Tibial nerve (tissue), 4 donors: ENCODE measurements at regions not wholly inside any gene's neighbourhood (a gene's known extent, or its start where the extent isn't known, plus 50 kb on each side); places are given as distances from the start of the nearest gene placed in this dataset.

Source experiments
- DNase-seq, 2 donors: peaks; one replicate each; pipeline ENCODE4 v3.0.0-alpha.2; 2019; ENCODE audit warnings: low spot score in 2 of 2
- H3K27ac ChIP-seq, 4 donors: fragments of 200-600 bp; sonication (generic) in 3 of 4; one replicate each; pipeline ENCODE4 v1.5.1; 2017 to 2019; ENCODE audit warnings: mild to moderate bottlenecking in 1 of 4
- H3K27me3 ChIP-seq, 2 donors: fragments of 200-600 bp; sonication (generic) in 1 of 2; one replicate each; pipeline versions ENCODE4 v1.5.1 to v1.6.0; 2017 to 2019
- H3K36me3 ChIP-seq, 3 donors: fragments of 200-600 bp; sonication (generic); one replicate each; pipeline ENCODE4 v1.5.1; 2018 to 2019
- H3K4me1 ChIP-seq, 4 donors: fragments of 200-600 bp; sonication (generic) in 3 of 4; one replicate each; pipeline ENCODE4 v1.5.1; 2017 to 2019
- H3K4me3 ChIP-seq, 4 donors: fragments of 200-600 bp; sonication (generic) in 3 of 4; one replicate each; pipeline ENCODE4 v1.5.1; 2017 to 2019; ENCODE audit warnings: mild to moderate bottlenecking in 1 of 4, moderate library complexity in 1 of 4
- H3K9me3 ChIP-seq, 4 donors: fragments of 200-600 bp; sonication (generic) in 3 of 4; one replicate each; pipeline ENCODE4 v1.5.1; 2017 to 2019
- CTCF ChIP-seq, 5 experiments: fragments of 200-600 bp in 3 of 5; fragments of 450-650 bp in 2 of 5; sonication (generic) in 3 of 5; IDR thresholded peaks; one replicate each; pipeline ENCODE4 v1.5.1; 2016 to 2019; ENCODE audit warnings: antibody characterized with exemption in 5 of 5, mild to moderate bottlenecking in 3 of 5, moderate library complexity in 2 of 5
- EP300 ChIP-seq, 2 donors: sonication (generic); formaldehyde crosslinking; IDR thresholded peaks; one replicate each; pipeline ENCODE4 v1.6.1; 2017; ENCODE audit warnings: antibody characterized with exemption in 2 of 2, mild to moderate bottlenecking in 1 of 2
- POLR2A ChIP-seq, 2 donors: fragments of 450-650 bp; IDR thresholded peaks; one replicate each; pipeline ENCODE4 v1.6.1; 2017; ENCODE audit warnings: antibody characterized with exemption in 2 of 2, mild to moderate bottlenecking in 2 of 2, moderate library complexity in 2 of 2
- WGBS, 2 donors: methylation state at CpG; one replicate each; pipeline ENCODE4 v1.1.5; 2018; 5-methylcytosine and 5-hydroxymethylcytosine counted together

GRCh38 chr18:76736309-76736708 lies 86.0 kb upstream of the ZNF236 start:
- no peak for TF ChIP-seq EP300 (IDR thresholded peaks at IDR 0.05)
- no peak for TF ChIP-seq POLR2A (IDR thresholded peaks at IDR 0.05)
- TF ChIP-seq CTCF (IDR thresholded peaks at IDR 0.05), result no peak
- Histone ChIP-seq H3K27me3 (no peaks in the 10 kb centered on the region), H3K9me3 (peaks cover 0 to 6% (median 0%) of the 10 kb centered on the region in 4 donors), H3K36me3 (no peaks in the 10 kb centered on the region), H3K27ac (no peak overlapping the region), H3K4me3 (no peak overlapping the region), H3K4me1 (peaks cover 0 to 18% (median 5%) of the 10 kb centered on the region in 4 donors)
- 42 to 65% methylated on average over 18 of the region's 18 CpGs for WGBS, 2 donors
- DNase-seq, result no peak

- TF ChIP-seq CTCF (IDR thresholded peaks at IDR 0.05), result no peak
- TF ChIP-seq EP300 (IDR thresholded peaks at IDR 0.05), result no peak
- no peak for TF ChIP-seq POLR2A (IDR thresholded peaks at IDR 0.05)
- H3K27ac ChIP-seq, result no peak overlapping the region
- WGBS, 2 donors, result 31 to 36% methylated on average over 2 of the region's 2 CpGs
Measured at GRCh38 chr18:76730901-76731300, 91.5 kb upstream of the ZNF236 start.

GRCh38 chr18:76727589-76727988 lies 94.8 kb upstream of the ZNF236 start:
- Histone ChIP-seq H3K27ac (no peak overlapping the region), H3K4me3 (no peak overlapping the region), H3K9me3 (peaks cover 0 to 15% (median 0%) of the 10 kb centered on the region in 4 donors), H3K4me1 (no peaks in the 10 kb centered on the region), H3K27me3 (no peaks in the 10 kb centered on the region), H3K36me3 (no peaks in the 10 kb centered on the region)
- no peak for DNase-seq
- TF ChIP-seq CTCF (IDR thresholded peaks at IDR 0.05) (no peak), EP300 (IDR thresholded peaks at IDR 0.05) (no peak), POLR2A (IDR thresholded peaks at IDR 0.05) (no peak)
- 64 to 68% methylated on average over 1 of the region's 1 CpG for WGBS, 2 donors

More at GRCh38 chr18:76730901-76731300, 91.5 kb upstream of the ZNF236 start:
- Histone ChIP-seq H3K4me3 (no peak overlapping the region), H3K9me3 (peaks cover 0 to 15% (median 0%) of the 10 kb centered on the region in 4 donors), H3K27me3 (no peaks in the 10 kb centered on the region), H3K4me1 (peaks cover 0 to 3% (median 0%) of the 10 kb centered on the region in 4 donors), H3K36me3 (no peaks in the 10 kb centered on the region)
- DNase-seq, result no peak

GRCh38 chr18:76725445-76725844 lies 96.9 kb upstream of the ZNF236 start:
- H3K36me3 ChIP-seq, result no peaks in the 10 kb centered on the region
- peaks cover 0 to 4% (median 0%) of the 10 kb centered on the region in 4 donors for H3K4me1 ChIP-seq
- no peaks in the 10 kb centered on the region for H3K27me3 ChIP-seq
- DNase-seq, result no peak
- peaks cover 0 to 15% (median 0%) of the 10 kb centered on the region in 4 donors for H3K9me3 ChIP-seq
- no peak overlapping the region for H3K27ac ChIP-seq
- 44 to 51% methylated on average over 2 of the region's 2 CpGs for WGBS, 2 donors
- TF ChIP-seq CTCF (IDR thresholded peaks at IDR 0.05), result no peak
- no peak for TF ChIP-seq POLR2A (IDR thresholded peaks at IDR 0.05)
- TF ChIP-seq EP300 (IDR thresholded peaks at IDR 0.05), result no peak
- H3K4me3 ChIP-seq, result no peak overlapping the region

GRCh38 chr18:76722224-76723061 lies 99.9 kb upstream of the ZNF236 start:
- Histone ChIP-seq H3K4me1 (peaks cover 0 to 4% (median 0%) of the 10 kb centered on the region in 4 donors), H3K36me3 (no peaks in the 10 kb centered on the region), H3K27me3 (no peaks in the 10 kb centered on the region), H3K27ac (no peak overlapping the region), H3K9me3 (no peaks in the 10 kb centered on the region), H3K4me3 (no peak overlapping the region)
- TF ChIP-seq EP300 (IDR thresholded peaks at IDR 0.05) (no peak), POLR2A (IDR thresholded peaks at IDR 0.05) (no peak), CTCF (IDR thresholded peaks at IDR 0.05) (no peak)
- no peak for DNase-seq
- 94 to 96% methylated on average over 13 to 14 of the region's 14 CpGs for WGBS, 2 donors
